ENCODE measurements at regions not wholly inside any gene's neighbourhood (a gene's known extent, or its start where the extent isn't known, plus 50 kb on each side); places are given as distances from the start of the nearest gene placed in this dataset.

DNA sequence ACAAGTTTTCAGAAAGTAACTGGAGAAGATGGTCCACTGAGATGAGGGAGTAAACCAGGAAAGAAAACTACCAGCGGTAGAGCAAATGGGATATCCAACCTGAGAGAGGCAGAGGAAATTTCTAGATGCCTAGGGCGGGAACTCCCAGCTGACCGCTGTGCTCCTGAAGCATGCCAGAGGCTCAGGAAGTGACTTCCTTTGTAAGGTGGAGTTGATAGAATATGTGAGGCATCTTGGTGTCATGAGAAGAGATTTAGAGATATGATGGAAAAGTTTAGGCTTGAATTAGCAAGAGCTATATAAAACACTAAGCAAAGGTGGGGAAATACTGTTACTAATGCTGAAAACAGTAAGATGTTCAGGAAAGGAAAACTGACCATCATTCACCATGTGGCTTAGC lies 124.1 kb downstream of the C9orf152 start:
- TF ChIP-seq, protein P1, sequence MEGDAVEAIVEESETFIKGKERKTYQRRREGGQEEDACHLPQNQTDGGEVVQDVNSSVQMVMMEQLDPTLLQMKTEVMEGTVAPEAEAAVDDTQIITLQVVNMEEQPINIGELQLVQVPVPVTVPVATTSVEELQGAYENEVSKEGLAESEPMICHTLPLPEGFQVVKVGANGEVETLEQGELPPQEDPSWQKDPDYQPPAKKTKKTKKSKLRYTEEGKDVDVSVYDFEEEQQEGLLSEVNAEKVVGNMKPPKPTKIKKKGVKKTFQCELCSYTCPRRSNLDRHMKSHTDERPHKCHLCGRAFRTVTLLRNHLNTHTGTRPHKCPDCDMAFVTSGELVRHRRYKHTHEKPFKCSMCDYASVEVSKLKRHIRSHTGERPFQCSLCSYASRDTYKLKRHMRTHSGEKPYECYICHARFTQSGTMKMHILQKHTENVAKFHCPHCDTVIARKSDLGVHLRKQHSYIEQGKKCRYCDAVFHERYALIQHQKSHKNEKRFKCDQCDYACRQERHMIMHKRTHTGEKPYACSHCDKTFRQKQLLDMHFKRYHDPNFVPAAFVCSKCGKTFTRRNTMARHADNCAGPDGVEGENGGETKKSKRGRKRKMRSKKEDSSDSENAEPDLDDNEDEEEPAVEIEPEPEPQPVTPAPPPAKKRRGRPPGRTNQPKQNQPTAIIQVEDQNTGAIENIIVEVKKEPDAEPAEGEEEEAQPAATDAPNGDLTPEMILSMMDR (IDR thresholded peaks at IDR 0.05), result no peak
- no peak for TF ChIP-seq EZH2 (IDR thresholded peaks at IDR 0.05)
- TF ChIP-seq EZH2phosphoT487 (IDR thresholded peaks at IDR 0.05), result no peak
